Liver (tissue), 3 donors: ENCODE measurements at regions not wholly inside any gene's neighbourhood (a gene's known extent, or its start where the extent isn't known, plus 50 kb on each side); places are given as distances from the start of the nearest gene placed in this dataset.

Experiments
- EGR1 ChIP-seq, 2 donors: IDR thresholded peaks; 2 replicates each; pipeline ENCODE4 v1.6.1; 2016 to 2018; ENCODE audit warnings: antibody characterized with exemption in 2 of 2, low read depth in 2 of 2
- GABPA ChIP-seq, 2 donors: IDR thresholded peaks in 1 of 2; conservative IDR thresholded peaks in 1 of 2; 2 replicates each; pipeline ENCODE4 v1.6.1; 2016; ENCODE audit warnings: antibody characterized with exemption in 2 of 2, mild to moderate bottlenecking in 1 of 2, moderate library complexity in 1 of 2
- RAD21 ChIP-seq, 2 donors: IDR thresholded peaks; 2 replicates each; pipeline ENCODE4 v1.6.1; 2016; ENCODE audit warnings: antibody characterized with exemption in 2 of 2, mild to moderate bottlenecking in 2 of 2
- RXRA ChIP-seq, 2 donors: IDR thresholded peaks; 2 replicates each; pipeline ENCODE4 v1.6.1; 2017 to 2018; ENCODE audit warnings: antibody characterized with exemption in 2 of 2, mild to moderate bottlenecking in 1 of 2
- YY1 ChIP-seq: IDR thresholded peaks from 2 replicates; pipeline ENCODE4 v1.6.1; 2016; ENCODE audit warnings: antibody characterized with exemption, mild to moderate bottlenecking
- TF ChIP-seq, protein P1 (sequence below): fragments of 150-350 bp; IDR thresholded peaks from 2 replicates; pipeline ENCODE4 v1.5.1; 2017; ENCODE audit warnings: improper control_type of control experiment, low read depth, low read length; ENCODE audit not compliant: missing input control
- donor health status: healthy.
- donor health status: healthy.

DNA sequence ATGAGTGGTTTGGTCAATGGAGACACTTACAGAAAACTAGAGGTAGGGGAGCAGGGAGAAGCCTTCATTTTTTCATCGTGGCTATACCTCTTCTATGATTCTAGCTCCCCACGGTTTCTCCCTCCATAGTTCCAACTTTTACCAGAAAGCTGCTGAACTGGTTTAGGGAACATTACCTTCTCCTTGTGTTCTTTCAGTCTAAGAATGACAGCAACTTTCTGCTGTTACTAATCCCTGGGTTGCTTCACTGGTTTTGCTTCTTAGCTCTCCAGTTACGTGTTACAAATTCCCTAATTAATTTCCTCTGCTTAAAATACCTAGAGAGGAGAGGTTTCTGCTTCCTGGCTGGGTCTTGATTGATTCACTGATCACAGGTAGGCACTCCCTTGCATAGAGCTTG, 499.9 kb downstream of the SLC4A3 start:
- TF ChIP-seq, protein P1, sequence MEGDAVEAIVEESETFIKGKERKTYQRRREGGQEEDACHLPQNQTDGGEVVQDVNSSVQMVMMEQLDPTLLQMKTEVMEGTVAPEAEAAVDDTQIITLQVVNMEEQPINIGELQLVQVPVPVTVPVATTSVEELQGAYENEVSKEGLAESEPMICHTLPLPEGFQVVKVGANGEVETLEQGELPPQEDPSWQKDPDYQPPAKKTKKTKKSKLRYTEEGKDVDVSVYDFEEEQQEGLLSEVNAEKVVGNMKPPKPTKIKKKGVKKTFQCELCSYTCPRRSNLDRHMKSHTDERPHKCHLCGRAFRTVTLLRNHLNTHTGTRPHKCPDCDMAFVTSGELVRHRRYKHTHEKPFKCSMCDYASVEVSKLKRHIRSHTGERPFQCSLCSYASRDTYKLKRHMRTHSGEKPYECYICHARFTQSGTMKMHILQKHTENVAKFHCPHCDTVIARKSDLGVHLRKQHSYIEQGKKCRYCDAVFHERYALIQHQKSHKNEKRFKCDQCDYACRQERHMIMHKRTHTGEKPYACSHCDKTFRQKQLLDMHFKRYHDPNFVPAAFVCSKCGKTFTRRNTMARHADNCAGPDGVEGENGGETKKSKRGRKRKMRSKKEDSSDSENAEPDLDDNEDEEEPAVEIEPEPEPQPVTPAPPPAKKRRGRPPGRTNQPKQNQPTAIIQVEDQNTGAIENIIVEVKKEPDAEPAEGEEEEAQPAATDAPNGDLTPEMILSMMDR: no peak
- no peak for TF ChIP-seq GABPA (IDR thresholded peaks at IDR 0.05 in 1 of 2, conservative IDR thresholded peaks at IDR 0.05 in 1 of 2)
- no peak for TF ChIP-seq EGR1 (IDR thresholded peaks at IDR 0.05; ENCODE audit: low read depth in 2 of 2)
- no peak for TF ChIP-seq RXRA (IDR thresholded peaks at IDR 0.05)
- no peak for TF ChIP-seq YY1
- TF ChIP-seq RAD21 (IDR thresholded peaks at IDR 0.05): no peak
